ENCODE measurements at regions not wholly inside any gene's neighbourhood (a gene's known extent, or its start where the extent isn't known, plus 50 kb on each side); places are given as distances from the start of the nearest gene placed in this dataset.

DNA sequence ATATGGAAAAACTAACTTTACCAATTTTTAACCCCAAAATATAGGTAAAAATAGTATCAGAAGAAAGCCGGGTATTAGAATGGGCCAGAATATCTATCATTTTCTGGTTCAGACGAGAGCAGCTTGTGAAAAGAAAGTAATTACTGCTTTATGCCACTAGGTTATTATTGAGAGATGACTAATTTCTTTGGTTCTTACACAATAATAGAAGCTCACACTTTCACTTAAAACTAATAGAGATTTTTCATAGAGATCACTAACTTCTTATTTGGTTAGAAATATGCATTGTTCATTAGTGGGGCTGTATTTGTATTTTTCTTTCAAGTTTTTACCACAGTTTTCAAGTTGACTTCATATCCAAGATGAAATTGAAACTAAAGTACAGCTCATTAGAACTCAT lies 1241.2 kb upstream of the FLRT2 start:
- Histone ChIP-seq H3K79me2 (no peaks in the 10 kb centered on the region), H3K36me3 (ENCODE audit: control insufficient read depth, insufficient read depth, low read length) (no peaks in the 10 kb centered on the region)

DNA sequence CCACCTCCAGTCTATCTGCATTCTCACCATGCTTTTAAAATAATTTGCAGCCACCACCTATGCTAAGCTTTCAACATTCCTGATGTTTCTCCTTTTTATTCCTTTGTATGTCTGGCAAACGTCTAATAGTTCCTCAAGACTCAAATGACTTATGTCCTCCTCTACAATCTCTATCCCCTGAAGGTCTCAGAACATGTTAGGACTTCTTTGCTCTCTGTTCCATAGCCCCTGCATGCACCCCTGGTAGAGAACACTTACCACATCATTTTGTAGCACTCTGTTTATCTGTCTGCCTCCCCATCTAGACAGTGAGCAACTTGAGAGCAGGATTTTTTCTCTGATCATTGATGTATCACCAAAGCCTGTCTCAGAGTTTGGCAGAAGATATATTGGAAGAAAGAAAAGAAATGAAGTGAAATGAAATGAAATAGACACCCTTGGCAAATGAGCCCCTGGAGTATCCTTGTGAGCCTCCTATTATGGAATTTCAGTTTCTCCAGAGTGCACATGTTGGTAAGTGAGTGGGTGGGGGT lies 1231.2 kb upstream of the FLRT2 start:
- H3K9me3 ChIP-seq (ENCODE audit: control insufficient read depth, low read length), result no peaks in the 10 kb centered on the region
- no peak overlapping the region for H2AFZ ChIP-seq
- TF ChIP-seq, protein P1, sequence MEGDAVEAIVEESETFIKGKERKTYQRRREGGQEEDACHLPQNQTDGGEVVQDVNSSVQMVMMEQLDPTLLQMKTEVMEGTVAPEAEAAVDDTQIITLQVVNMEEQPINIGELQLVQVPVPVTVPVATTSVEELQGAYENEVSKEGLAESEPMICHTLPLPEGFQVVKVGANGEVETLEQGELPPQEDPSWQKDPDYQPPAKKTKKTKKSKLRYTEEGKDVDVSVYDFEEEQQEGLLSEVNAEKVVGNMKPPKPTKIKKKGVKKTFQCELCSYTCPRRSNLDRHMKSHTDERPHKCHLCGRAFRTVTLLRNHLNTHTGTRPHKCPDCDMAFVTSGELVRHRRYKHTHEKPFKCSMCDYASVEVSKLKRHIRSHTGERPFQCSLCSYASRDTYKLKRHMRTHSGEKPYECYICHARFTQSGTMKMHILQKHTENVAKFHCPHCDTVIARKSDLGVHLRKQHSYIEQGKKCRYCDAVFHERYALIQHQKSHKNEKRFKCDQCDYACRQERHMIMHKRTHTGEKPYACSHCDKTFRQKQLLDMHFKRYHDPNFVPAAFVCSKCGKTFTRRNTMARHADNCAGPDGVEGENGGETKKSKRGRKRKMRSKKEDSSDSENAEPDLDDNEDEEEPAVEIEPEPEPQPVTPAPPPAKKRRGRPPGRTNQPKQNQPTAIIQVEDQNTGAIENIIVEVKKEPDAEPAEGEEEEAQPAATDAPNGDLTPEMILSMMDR (IDR thresholded peaks at IDR 0.05), result no peak
- no peaks in the 10 kb centered on the region for H3K36me3 ChIP-seq (ENCODE audit: control insufficient read depth, insufficient read depth, low read length)
- H3K9ac ChIP-seq, result no peak overlapping the region
- H3K4me1 ChIP-seq, result no peaks in the 10 kb centered on the region
- H3K4me2 ChIP-seq (ENCODE audit: low read length), result no peak overlapping the region
- no peaks in the 10 kb centered on the region for H3K79me2 ChIP-seq
- H3K27ac ChIP-seq, result no peak overlapping the region
- H3K27me3 ChIP-seq (ENCODE audit: control insufficient read depth, insufficient read depth, low read length), result no peaks in the 10 kb centered on the region
- H3K4me3 ChIP-seq (ENCODE audit: low read depth, low read length), result no peak overlapping the region

More for the DNA sequence above, 1241.2 kb upstream of the FLRT2 start:
- Histone ChIP-seq H3K4me1 (no peaks in the 10 kb centered on the region), H3K27me3 (ENCODE audit: control insufficient read depth, insufficient read depth, low read length) (no peaks in the 10 kb centered on the region), H3K9ac (no peak overlapping the region), H3K27ac (no peak overlapping the region), H3K9me3 (ENCODE audit: control insufficient read depth, low read length) (no peaks in the 10 kb centered on the region), H3K4me2 (ENCODE audit: low read length) (no peak overlapping the region), H3K4me3 (ENCODE audit: low read depth, low read length) (no peak overlapping the region), H2AFZ (no peak overlapping the region)
- TF ChIP-seq, protein P1 (IDR thresholded peaks at IDR 0.05), result no peak

DNA sequence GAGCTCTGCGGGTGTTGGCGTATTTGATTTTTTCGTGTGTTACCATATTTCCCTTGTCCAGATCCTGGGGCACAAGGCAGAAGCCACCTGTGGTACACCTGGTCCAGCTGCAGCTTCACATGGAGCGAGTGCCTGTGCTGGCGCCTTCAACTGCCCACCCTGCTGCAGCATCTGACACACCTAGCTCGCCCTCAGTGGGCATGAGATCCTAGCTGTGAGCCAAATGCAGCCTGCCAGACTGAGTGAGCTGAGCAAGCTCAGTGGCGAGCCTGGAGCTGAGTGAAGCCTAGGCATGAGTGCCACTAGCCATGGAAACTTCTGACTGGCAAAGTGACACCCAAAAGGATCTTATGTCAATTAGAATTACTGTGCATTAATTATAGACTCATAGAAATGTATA lies 1226.8 kb upstream of the FLRT2 start:
- Histone ChIP-seq H3K4me3 (ENCODE audit: low read depth, low read length) (no peak overlapping the region), H3K36me3 (ENCODE audit: control insufficient read depth, insufficient read depth, low read length) (no peaks in the 10 kb centered on the region), H3K9me3 (ENCODE audit: control insufficient read depth, low read length) (no peaks in the 10 kb centered on the region), H3K79me2 (no peaks in the 10 kb centered on the region), H3K4me2 (ENCODE audit: low read length) (no peak overlapping the region), H2AFZ (no peak overlapping the region), H3K4me1 (no peaks in the 10 kb centered on the region), H3K27me3 (ENCODE audit: control insufficient read depth, insufficient read depth, low read length) (no peaks in the 10 kb centered on the region), H3K9ac (no peak overlapping the region), H3K27ac (no peak overlapping the region)
- TF ChIP-seq, protein P1 (IDR thresholded peaks at IDR 0.05), result no peak

DNA sequence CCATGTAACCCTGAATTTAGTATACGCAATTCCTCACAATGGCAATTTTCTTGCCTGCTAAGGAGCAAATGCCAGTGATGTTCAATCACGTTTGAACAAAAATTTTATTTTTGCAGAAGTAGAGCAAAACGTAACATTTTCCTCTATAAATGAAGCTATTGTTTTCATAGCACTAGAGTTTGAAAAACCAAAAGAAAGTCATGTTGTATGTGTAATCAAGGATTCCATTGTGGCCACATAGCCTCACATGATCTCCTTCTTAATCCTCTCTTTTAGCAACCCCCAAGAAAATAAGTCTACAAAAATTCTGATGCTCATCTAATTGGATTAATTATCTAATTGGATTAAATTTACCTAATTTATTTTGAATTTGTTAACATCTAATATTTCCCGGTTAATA lies 1217.4 kb upstream of the FLRT2 start:
- Histone ChIP-seq H3K36me3 (ENCODE audit: control insufficient read depth, insufficient read depth, low read length) (no peaks in the 10 kb centered on the region), H2AFZ (no peak overlapping the region), H3K27me3 (ENCODE audit: control insufficient read depth, insufficient read depth, low read length) (no peaks in the 10 kb centered on the region), H3K4me1 (no peaks in the 10 kb centered on the region), H3K4me2 (ENCODE audit: low read length) (no peak overlapping the region), H3K9me3 (ENCODE audit: control insufficient read depth, low read length) (no peaks in the 10 kb centered on the region), H3K4me3 (ENCODE audit: low read depth, low read length) (no peak overlapping the region), H3K9ac (no peak overlapping the region), H3K79me2 (no peaks in the 10 kb centered on the region), H3K27ac (no peak overlapping the region)
- TF ChIP-seq, protein P1 (IDR thresholded peaks at IDR 0.05), result no peak

DNA sequence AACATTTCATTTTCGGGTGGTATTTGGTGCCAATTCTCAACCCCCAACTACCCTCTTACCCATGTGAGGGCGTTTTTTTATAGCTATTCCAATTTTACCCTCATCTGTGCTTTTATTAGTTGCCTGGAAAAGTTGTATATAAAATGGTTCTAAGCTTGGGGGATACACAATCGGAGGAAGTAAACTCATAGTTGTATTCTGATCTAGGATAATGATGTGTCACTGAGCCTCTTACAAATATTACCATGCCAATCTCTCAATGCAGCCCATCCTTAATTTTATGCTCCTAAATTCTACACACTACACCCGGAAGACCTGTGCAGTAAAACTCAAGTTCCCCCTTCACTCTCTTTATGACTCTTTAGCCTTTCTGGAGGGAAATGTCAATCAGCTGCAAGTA lies 1206.5 kb upstream of the FLRT2 start:
- no peaks in the 10 kb centered on the region for H3K4me1 ChIP-seq
- H3K79me2 ChIP-seq, result no peaks in the 10 kb centered on the region
- TF ChIP-seq, protein P1 (IDR thresholded peaks at IDR 0.05), result no peak
- H3K27me3 ChIP-seq (ENCODE audit: control insufficient read depth, insufficient read depth, low read length), result no peaks in the 10 kb centered on the region
- H2AFZ ChIP-seq, result no peak overlapping the region
- no peak overlapping the region for H3K4me3 ChIP-seq (ENCODE audit: low read depth, low read length)
- no peak overlapping the region for H3K9ac ChIP-seq
- H3K9me3 ChIP-seq (ENCODE audit: control insufficient read depth, low read length), result no peaks in the 10 kb centered on the region
- no peak overlapping the region for H3K27ac ChIP-seq
- no peaks in the 10 kb centered on the region for H3K36me3 ChIP-seq (ENCODE audit: control insufficient read depth, insufficient read depth, low read length)
- H3K4me2 ChIP-seq (ENCODE audit: low read length), result no peak overlapping the region
